Activated CD4-positive, CD25-positive, alpha-beta regulatory T cell treated with anti-CD3 and anti-CD28 coated beads, Interleukin-2, amount 50 U/mL, for 24 hours (primary cell): ENCODE measurements at regions not wholly inside any gene's neighbourhood (a gene's known extent, or its start where the extent isn't known, plus 50 kb on each side); places are given as distances from the start of the nearest gene placed in this dataset.

Source experiments
- ATAC-seq, 2 donors: fragments of 150-1000 bp; cut with Tn5 transposase; one replicate each; pipeline ENCODE4 v1.10.0; 2021; ENCODE audit warnings: mild to moderate bottlenecking in 1 of 2, moderate library complexity in 1 of 2

DNA sequence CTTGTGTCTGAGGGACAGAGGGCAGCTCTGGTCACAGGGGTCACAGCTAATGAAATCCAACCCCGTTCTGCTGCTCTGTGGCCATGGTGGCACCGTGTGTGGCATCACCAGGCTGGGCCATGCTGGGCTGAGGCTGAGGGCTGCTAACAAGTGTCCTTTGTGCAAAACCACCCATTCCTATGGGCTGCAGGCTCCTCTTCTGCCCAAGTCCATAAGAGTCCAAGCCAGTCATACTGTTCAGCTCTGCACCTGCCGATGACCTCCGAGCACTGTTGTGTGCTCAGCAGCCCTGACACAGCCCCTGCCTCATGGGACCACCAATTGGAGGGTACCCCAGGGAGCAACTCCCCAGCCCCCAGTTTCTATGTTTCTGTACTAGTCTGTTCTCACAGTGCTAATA is 133.1 kb downstream of the WDR11 start:
- no peak for ATAC-seq

- no peak for ATAC-seq
Observed at GRCh38 chr10:120987359-120987758, 136.2 kb downstream of the WDR11 start.

DNA sequence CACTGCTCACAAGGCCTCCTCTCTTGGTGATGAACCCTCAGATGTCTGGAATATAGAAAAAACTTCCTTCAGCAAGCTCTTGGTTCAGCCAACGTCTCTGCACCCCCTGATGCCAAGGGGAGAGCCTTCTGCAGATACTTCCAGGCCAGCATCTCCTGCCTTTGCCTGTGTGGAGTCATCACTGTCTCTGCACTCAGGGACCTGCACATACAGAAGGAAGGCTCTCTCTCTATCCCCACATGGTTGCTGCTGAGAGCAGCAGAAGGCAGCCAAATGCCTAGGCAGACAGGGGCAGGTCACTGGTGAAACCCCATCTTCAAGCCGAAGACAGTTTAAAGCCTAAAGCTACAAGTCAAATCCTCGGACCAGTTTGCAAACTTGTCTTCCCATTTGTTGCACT is 137.6 kb downstream of the WDR11 start:
- ATAC-seq: no peak

DNA sequence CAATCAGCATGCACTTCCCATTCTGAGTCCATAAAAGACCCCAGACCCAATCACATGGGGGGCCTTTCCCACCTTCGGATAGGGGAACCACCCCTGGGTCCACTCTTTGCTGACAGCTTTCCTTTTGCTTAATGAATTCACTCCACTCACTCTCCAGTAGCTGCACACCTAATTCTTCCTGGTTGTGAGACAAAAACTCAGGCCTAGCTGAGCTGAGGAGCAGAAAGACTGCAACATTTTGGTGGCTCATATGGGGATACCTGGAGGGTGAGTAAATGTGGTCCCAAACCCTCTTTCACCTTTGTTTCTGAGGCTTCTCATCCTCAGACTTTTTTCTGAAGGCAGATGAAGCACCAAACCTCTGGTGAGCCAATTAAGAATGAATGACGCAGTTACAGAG is 138.1 kb downstream of the WDR11 start:
- ATAC-seq: no peak

GRCh38 chr10:120989996-120990598 is 138.9 kb downstream of the WDR11 start:
- ATAC-seq: no peak

DNA sequence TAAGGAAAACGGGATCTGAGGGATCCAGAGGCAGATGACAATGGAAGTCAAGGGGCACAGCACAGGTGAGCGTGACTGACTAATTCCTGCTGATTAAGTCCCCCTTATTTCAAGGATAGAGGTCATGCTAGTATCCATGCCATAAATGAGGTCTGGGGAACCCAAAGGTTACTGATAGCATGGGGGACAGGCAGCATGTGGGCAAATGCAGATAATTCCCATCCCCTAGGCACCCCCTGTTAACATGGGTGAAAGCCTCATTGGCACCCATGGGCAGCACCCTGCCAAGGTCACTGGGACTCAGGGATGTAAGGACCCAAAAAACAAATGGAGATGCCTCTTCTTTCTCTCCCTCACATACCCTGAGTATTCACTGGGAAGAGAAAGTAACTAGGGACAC is 139.7 kb downstream of the WDR11 start:
- ATAC-seq: no peak

GRCh38 chr10:120993089-120993488 is 141.9 kb downstream of the WDR11 start:
- no peak for ATAC-seq

DNA sequence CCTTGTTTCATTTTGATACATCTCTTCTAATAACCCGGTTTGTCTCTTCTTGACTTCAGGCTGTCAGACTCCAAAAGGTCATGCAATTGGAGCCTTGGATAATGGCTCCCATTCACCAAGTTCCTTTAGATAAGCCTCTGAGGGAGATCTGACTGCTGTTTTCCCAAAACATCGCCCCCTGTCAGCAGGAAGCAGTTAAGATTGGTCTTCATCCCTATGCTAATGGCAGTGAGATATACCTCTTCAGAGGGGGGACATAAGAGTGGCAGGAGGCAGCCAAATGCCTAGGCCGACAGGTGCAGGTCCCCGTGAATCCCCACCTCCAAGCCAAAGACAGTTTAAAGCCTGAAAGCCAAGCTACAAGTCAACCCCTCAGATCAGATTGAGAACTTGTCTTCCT is 144.6 kb downstream of the WDR11 start:
- no peak for ATAC-seq

GRCh38 chr10:120996456-120997034 is 145.4 kb downstream of the WDR11 start:
- ATAC-seq: no peak

DNA sequence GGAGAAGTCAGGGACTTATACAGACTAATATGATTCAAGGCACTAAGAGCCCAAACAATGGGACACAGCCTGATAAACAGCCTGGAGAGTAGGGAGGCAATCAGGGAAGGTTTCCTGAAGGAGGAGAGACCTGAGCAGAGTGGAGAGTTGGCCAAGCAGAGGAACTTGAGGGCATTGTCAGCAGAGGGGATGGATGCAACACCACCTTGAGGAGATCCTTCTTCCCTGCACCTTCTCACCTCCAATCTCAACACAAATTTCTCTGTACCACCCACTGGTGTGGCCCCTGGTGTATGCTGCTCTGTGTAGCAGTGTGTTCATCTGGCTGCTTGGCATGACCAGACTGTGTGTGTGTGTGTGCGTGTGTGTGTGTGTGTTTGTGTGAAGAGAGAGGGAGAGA is 146.2 kb downstream of the WDR11 start:
- no peak for ATAC-seq

- ATAC-seq: no peak
Observed at GRCh38 chr10:120997756-120998155, 146.6 kb downstream of the WDR11 start.

DNA sequence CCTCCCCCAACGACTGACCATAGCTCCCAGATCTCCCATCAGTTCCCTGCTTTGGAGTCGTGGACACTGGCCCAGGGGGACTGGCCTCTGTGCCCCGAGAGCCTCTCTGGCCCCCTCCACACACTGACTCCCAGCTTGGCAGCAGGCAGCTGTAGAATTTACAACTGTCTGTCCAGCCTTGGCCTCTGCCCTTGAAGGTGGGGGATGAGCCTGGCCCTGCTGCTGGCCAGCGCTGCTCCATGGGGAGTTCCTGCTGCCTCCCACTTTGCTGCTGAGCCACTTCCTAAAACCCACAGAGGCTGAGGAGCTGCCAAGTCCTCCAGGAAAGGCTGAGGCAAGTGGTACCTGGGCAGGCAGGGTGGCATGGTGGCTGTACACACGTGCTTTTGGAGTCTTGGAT is 147.1 kb downstream of the WDR11 start:
- no peak for ATAC-seq

DNA sequence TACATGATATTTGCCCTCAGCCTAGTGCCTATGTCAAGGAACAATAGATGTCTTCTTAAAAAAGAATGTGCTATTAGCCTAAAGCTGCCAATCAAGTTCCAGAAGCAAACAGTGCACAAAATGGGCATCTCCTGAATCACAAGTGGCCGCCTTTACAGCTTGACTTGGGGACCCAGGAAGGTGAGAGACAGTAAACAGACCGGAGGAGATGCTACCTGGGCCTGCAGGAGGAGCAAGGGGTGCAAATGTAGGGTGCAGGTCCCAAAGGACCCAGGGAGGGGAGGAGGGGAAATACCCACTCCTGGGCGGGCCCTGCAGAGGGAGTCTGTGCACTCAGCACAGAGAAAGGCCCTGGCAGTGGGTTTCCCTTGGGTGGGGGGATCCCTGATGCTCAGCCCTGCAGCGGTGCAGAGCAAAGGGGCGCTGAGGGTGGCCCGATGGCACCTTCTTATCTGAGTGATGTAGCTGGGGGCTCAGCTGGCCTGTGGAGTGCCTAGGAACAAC is 147.7 kb downstream of the WDR11 start:
- ATAC-seq: no peak

DNA sequence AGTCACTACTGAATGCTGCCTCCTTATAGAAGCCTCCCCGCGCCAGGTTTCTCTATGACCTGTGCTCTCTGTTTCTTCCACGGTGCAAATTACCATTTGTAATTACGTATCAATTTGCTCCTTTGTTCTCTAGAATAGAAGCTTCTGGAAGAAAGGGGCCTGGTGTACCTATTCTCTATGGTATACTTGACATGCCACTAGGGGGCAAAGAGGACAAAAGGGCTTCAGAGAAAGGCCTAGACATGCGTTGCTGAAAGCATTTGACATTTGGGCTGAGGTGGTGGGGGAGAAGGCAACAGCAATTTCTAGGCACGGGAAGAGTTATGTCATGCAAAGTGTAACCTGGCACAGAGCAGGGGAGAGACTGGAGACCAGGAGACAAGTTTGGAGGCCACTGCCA is 148.7 kb downstream of the WDR11 start:
- ATAC-seq: no peak

- no peak for ATAC-seq
Observed at GRCh38 chr10:121002586-121003205, 151.5 kb downstream of the WDR11 start.

DNA sequence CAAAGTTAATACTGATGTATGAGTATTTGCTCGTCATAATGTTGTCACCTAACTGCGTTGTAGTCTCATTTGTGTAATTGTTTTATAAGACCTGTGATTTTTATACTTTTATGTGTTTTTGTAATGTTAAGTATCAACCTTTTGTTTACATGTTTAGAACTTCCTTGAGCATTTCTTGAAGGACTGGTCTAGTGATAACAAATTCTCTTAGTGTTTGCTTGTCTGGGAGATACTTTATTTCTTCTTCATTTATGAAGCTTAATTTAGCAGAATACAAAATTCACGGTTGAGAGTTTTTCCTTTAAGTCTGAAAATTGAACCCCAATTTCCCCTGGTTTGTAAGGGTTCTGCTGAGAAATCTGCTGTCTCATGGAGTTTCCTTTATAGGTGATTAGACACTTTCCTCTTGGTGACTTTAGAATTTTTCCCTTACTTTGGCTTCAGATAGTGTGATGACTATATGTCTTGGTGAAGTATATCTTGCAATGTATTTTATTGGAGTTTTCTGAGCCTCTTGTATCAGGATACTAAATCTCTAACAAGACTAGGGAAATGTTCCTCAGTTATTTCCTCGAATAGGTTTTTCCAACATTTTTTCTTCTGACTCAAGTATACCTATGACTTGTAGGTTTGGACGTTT is 154.9 kb downstream of the WDR11 start:
- ATAC-seq: no peak

DNA sequence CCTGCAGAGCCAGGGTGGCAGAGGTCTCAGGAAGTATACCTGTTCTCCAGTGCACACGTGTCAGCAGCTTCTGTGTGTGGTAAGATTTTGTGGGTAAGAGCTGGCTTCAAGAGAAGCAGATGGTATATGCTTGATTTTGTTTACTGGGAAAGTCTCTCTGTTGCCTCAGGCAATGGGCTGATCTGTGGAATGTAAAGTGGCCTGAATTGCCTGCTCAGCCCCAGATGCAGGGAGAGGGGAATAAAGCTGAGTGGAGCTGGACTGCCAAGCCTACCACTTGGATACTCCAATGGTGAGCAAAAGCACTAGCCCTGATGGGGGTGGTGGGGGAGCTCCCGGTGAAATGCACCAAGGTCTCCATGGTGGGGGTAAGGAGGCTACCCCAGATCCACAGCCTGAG is 156.1 kb downstream of the WDR11 start:
- ATAC-seq: no peak

GRCh38 chr10:121015916-121016315 is 164.8 kb downstream of the WDR11 start:
- no peak for ATAC-seq

GRCh38 chr10:121024905-121025584 is 173.9 kb downstream of the WDR11 start:
- no peak for ATAC-seq

- no peak for ATAC-seq
Observed at GRCh38 chr10:121025731-121026130, 174.6 kb downstream of the WDR11 start.

GRCh38 chr10:121027371-121027770 is 176.2 kb downstream of the WDR11 start:
- no peak for ATAC-seq

DNA sequence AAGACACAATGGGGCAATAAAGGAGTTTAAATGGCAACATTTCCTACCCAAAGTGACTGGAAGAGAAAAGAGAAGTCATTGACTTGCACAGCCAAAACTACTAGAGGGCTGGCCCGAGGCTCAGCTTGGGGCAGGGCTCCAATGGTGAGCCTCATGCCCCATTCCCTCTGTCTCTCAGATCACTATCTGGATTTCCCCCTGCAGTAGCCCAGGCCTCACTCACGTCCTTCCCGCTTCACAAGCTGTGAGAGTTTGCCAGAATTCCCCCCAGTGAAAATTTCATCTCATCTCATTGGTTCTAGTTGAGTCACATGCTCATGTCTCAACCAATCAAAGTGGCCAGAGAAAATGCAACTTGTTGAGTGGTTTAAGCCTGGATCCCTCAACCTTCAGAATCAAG is 181.3 kb downstream of the WDR11 start:
- ATAC-seq: no peak

GRCh38 chr10:121033366-121033765 is 182.2 kb downstream of the WDR11 start:
- no peak for ATAC-seq
